ENCODE measurements at regions not wholly inside any gene's neighbourhood (a gene's known extent, or its start where the extent isn't known, plus 50 kb on each side); places are given as distances from the start of the nearest gene placed in this dataset.
"Not testable (repeated sequence)": the region's sequence is repeated elsewhere in the genome, so short reads cannot be mapped to it uniquely, and the experiment has no call there.

GRCh38 chrX:121356139-121356849 is 308.9 kb downstream of the GLUD2 start:
- no peak overlapping the region for H3K4me3 ChIP-seq
- H3K36me3 ChIP-seq (replicated peaks), result no peaks in the 10 kb centered on the region
- H3K4me1 ChIP-seq, result no peaks in the 10 kb centered on the region
- no peak for DNase-seq (ENCODE audit: low spot score in 2 of 2)
- no peaks in the 10 kb centered on the region; the same call in 1 of the 2 replicates for H3K27me3 ChIP-seq (ENCODE audit: low read depth)
- in situ Hi-C loops (cut with MboI; ENCODE audit: low sequenced_read_pairs), result no loop called here
- no peaks in the 10 kb centered on the region for H3K9me3 ChIP-seq

DNA sequence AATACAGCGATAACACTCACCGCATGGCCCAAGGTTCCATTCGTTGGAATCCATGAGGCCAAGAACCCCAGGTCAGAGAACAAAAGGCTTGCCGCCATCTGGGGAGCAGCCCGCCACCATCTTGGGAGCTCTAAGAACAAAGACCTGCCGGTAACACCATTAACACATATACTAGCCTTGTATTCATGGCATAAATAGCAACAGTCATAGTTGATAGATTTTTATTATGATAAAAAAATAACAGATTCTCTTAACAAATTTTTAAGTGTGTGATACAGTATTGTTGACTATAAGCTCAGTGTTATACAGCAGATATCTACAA is 309.4 kb downstream of the GLUD2 start:
- Histone ChIP-seq H3K4me3 (no peak overlapping the region), H3K36me3 (replicated peaks) (no peaks in the 10 kb centered on the region), H3K9me3 (no peaks in the 10 kb centered on the region), H3K4me1 (no peaks in the 10 kb centered on the region), H3K27me3 (ENCODE audit: low read depth) (no peaks in the 10 kb centered on the region; the same call in 1 of the 2 replicates)
- in situ Hi-C loops (cut with MboI; ENCODE audit: low sequenced_read_pairs), result no loop called here
- DNase-seq (ENCODE audit: low spot score in 2 of 2), result no peak

DNA sequence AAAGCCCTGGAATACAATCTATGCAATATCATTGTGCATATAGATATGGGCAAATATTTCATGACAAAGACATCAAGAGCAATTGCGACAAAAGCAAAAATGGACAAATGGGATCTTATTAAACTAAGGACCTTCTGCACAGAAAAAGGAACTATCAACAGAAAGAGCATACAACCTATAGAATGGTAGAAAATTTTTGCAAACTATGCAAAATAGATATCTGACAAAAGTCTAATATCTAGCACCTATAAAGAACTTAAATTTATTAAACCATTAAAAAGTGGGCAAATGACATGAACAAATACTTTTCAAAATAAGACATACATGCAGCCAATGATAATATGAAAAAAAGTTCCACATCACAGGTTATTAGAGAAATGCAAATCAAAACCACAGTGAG is 312.9 kb downstream of the GLUD2 start:
- Histone ChIP-seq H3K27me3 (ENCODE audit: low read depth) (no peaks in the 10 kb centered on the region), H3K9me3 (no peaks in the 10 kb centered on the region), H3K4me3 (no peak overlapping the region), H3K36me3 (replicated peaks) (no peaks in the 10 kb centered on the region), H3K4me1 (peaks cover 2% of the 10 kb centered on the region; the same call in 1 of the 2 replicates)
- in situ Hi-C loops (cut with MboI; ENCODE audit: low sequenced_read_pairs), result no loop called here
- no peak for DNase-seq (ENCODE audit: low spot score in 2 of 2)

DNA sequence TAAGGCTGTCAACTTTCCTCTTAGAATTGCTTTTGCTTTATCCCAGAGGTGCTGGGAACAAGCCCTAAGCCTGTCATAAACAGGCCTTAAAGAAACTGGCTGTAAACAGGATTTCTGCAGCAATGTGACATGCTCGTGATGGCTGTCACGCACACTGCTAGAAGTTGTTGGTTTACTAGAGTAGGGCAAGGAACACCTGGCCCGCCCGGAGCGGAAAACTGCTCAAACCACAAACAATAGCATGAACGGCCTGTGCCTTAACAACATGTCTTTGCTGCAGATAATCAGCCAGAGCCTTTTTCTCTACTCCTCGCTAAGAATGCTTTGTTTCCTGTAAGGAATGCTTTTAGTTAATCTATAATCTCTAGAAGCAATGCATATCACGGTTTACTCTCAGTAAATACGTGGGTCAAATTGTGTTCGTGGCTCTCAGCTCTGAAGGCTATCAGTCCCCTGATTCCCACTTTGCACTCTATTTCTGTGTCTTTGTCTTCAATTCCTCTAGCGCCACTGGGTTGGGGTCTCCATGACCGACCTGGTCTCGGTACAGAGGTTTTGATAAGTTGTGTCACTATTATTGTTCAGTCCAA is 318.3 kb downstream of the GLUD2 start:
- no peak overlapping the region for H3K4me3 ChIP-seq
- peak; percentile 23 to 56 for DNase-seq (ENCODE audit: low spot score in 2 of 2)
- in situ Hi-C loops (cut with MboI; ENCODE audit: low sequenced_read_pairs), result no loop called here

GRCh38 chrX:121374471-121374870 is 327.1 kb downstream of the GLUD2 start:
- peaks cover 6% of the 10 kb centered on the region; the same call in 1 of the 2 replicates for H3K27me3 ChIP-seq (ENCODE audit: low read depth)
- H3K36me3 ChIP-seq (replicated peaks), result no peaks in the 10 kb centered on the region
- no peak for DNase-seq (ENCODE audit: low spot score in 2 of 2)
- H3K4me3 ChIP-seq, result no peak overlapping the region
- H3K9me3 ChIP-seq, result no peaks in the 10 kb centered on the region
- H3K4me1 ChIP-seq, result peaks cover 4% of the 10 kb centered on the region
- in situ Hi-C loops (cut with MboI; ENCODE audit: low sequenced_read_pairs), result no loop called here

More for the DNA sequence above, 318.3 kb downstream of the GLUD2 start:
- Histone ChIP-seq H3K36me3 (replicated peaks) (no peaks in the 10 kb centered on the region), H3K27me3 (ENCODE audit: low read depth) (no peaks in the 10 kb centered on the region), H3K4me1 (peaks cover 3% of the 10 kb centered on the region; the same call in 1 of the 2 replicates), H3K9me3 (no peaks in the 10 kb centered on the region)

GRCh38 chrX:121381915-121382314 is 334.5 kb downstream of the GLUD2 start:
- H3K27me3 ChIP-seq (ENCODE audit: low read depth); H3K4me1 ChIP-seq; H3K4me3 ChIP-seq; H3K36me3 ChIP-seq (replicated peaks); H3K9me3 ChIP-seq; in situ Hi-C loops (cut with MboI; ENCODE audit: low sequenced_read_pairs); DNase-seq (ENCODE audit: low spot score in 2 of 2): not testable (repeated sequence)

- no peak overlapping the region for H3K4me3 ChIP-seq
- in situ Hi-C loops (cut with MboI; ENCODE audit: low sequenced_read_pairs), result no loop called here
- no peaks in the 10 kb centered on the region for H3K4me1 ChIP-seq
- H3K9me3 ChIP-seq, result no peaks in the 10 kb centered on the region
- no peaks in the 10 kb centered on the region for H3K36me3 ChIP-seq (replicated peaks)
- no peak for DNase-seq (ENCODE audit: low spot score in 2 of 2)
- no peaks in the 10 kb centered on the region for H3K27me3 ChIP-seq (ENCODE audit: low read depth)
Observed at GRCh38 chrX:121389976-121390714, 342.7 kb downstream of the GLUD2 start.

DNA sequence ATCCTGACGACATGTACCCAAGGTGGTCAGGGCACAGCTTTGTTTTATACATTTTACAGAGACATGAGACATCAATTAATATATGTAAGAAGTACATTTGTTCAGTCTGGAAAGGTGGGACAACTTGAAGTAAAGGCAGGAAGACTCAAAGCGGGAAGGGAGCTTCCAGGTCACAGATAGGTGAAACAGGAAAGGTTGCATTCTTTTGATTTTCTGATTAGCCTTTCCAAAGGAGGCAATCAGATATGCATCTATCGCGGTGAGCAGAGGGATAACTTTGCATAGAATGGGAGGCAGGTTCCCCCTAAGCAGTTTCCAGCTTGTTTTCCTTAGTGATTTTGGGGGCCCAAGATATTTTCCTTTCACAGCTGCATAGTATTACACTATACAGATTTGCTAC is 358.4 kb downstream of the GLUD2 start:
- in situ Hi-C loops (cut with MboI; ENCODE audit: low sequenced_read_pairs), result no loop called here
- H3K4me3 ChIP-seq, result no peak overlapping the region
- H3K36me3 ChIP-seq (replicated peaks), result no peaks in the 10 kb centered on the region
- H3K9me3 ChIP-seq, result no peaks in the 10 kb centered on the region
- H3K27me3 ChIP-seq (ENCODE audit: low read depth), result peaks cover 2% of the 10 kb centered on the region; the same call in 1 of the 2 replicates
- no peak for DNase-seq (ENCODE audit: low spot score in 2 of 2)
- H3K4me1 ChIP-seq, result peaks cover 4% of the 10 kb centered on the region

DNA sequence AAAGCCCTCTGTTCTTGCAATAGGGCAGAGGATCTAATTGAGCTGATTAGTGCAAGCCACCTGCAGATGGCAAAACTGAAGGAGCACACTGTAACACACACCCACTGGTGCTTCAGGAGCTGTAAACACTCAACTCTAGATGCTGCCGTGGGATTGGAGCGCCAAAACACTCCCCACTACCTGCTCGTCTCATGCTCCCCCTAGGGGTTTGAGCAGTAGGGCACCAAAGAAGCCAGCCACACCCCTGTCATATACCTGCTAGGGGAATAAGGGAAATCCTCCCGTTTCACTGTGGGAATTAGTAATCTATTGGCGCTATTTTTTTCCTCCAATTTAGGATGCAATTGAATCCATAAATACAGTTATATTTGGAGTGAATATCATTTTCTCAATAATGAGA is 360.2 kb downstream of the GLUD2 start:
- peak in 1 of 2 experiments; percentile 29 for DNase-seq (ENCODE audit: low spot score in 2 of 2)
- peaks cover 4% of the 10 kb centered on the region for H3K4me1 ChIP-seq
- H3K9me3 ChIP-seq, result no peaks in the 10 kb centered on the region
- no peaks in the 10 kb centered on the region for H3K36me3 ChIP-seq (replicated peaks)
- peaks cover 2% of the 10 kb centered on the region; the same call in 1 of the 2 replicates for H3K27me3 ChIP-seq (ENCODE audit: low read depth)
- in situ Hi-C loops (cut with MboI; ENCODE audit: low sequenced_read_pairs), result no loop called here
- no peak overlapping the region for H3K4me3 ChIP-seq

DNA sequence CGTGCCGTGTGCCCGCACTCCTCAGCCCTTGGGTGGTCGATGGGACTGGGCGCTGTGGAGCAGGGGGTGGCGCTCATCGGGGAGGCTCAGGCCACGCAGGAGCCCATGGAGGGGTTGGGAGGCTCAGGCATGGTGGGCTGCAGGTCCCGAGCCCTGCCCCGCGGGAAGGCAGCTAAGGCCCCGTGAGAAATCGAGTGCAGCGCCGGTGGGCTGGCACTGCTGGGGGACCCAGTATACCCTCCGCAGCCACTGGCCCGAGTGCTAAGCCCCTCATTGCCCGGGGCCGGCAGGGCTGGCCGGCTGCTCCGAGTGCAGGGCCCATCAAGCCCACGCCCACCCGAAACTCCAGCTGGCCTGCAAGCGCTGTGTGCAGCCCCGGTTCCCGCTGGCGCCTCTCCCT is 384.1 kb downstream of the GLUD2 start:
- DNase-seq (ENCODE audit: low spot score in 2 of 2); H3K9me3 ChIP-seq; H3K36me3 ChIP-seq (replicated peaks); H3K27me3 ChIP-seq (ENCODE audit: low read depth); in situ Hi-C loops (cut with MboI; ENCODE audit: low sequenced_read_pairs); H3K4me1 ChIP-seq; H3K4me3 ChIP-seq: not testable (repeated sequence)

DNA sequence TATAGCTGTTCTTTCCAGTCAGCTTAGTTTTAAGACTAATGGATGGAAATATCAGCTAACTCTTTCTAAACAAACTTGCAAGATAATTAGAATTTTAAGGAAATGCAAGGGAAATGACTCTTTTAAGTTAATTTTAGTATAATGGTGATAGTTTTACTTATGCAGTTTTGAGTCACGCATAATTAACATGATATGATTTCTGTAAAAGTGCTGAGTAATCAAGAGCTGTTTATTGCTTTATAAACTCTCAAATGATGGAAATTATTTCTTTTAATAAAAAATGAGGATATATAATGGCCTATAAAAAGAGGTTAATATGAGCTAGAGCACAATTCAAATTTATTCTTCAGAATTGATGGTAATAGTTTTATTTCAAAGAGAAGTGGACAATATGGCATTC is 385.9 kb downstream of the GLUD2 start:
- H3K27me3 ChIP-seq (ENCODE audit: low read depth), result 0 out of 2 replicates have a peak, but pooled peaks cover 2% of the 10 kb centered on the region
- no peaks in the 10 kb centered on the region for H3K4me1 ChIP-seq
- in situ Hi-C loops (cut with MboI; ENCODE audit: low sequenced_read_pairs), result no loop called here
- no peak for DNase-seq (ENCODE audit: low spot score in 2 of 2)
- H3K4me3 ChIP-seq, result no peak overlapping the region
- no peaks in the 10 kb centered on the region for H3K36me3 ChIP-seq (replicated peaks)
- no peaks in the 10 kb centered on the region for H3K9me3 ChIP-seq

- H3K9me3 ChIP-seq; in situ Hi-C loops (cut with MboI; ENCODE audit: low sequenced_read_pairs); H3K27me3 ChIP-seq (ENCODE audit: low read depth); DNase-seq (ENCODE audit: low spot score in 2 of 2); H3K4me1 ChIP-seq; H3K36me3 ChIP-seq (replicated peaks); H3K4me3 ChIP-seq: not testable (repeated sequence)
Observed at GRCh38 chrX:121437666-121438065, 390.3 kb downstream of the GLUD2 start.

GRCh38 chrX:121455890-121456289 is 408.5 kb downstream of the GLUD2 start:
- no peaks in the 10 kb centered on the region for H3K36me3 ChIP-seq (replicated peaks)
- DNase-seq (ENCODE audit: low spot score in 2 of 2), result no peak
- in situ Hi-C loops (cut with MboI; ENCODE audit: low sequenced_read_pairs), result no loop called here
- no peak overlapping the region for H3K4me3 ChIP-seq
- H3K27me3 ChIP-seq (ENCODE audit: low read depth), result no peaks in the 10 kb centered on the region
- H3K4me1 ChIP-seq, result no peaks in the 10 kb centered on the region
- H3K9me3 ChIP-seq, result no peaks in the 10 kb centered on the region

- no peaks in the 10 kb centered on the region for H3K36me3 ChIP-seq (replicated peaks)
- H3K27me3 ChIP-seq (ENCODE audit: low read depth), result no peaks in the 10 kb centered on the region
- no peaks in the 10 kb centered on the region for H3K4me1 ChIP-seq
- DNase-seq (ENCODE audit: low spot score in 2 of 2), result no peak
- in situ Hi-C loops (cut with MboI; ENCODE audit: low sequenced_read_pairs), result no loop called here
- no peaks in the 10 kb centered on the region for H3K9me3 ChIP-seq
- no peak overlapping the region for H3K4me3 ChIP-seq
Observed at GRCh38 chrX:121456315-121456714, 408.9 kb downstream of the GLUD2 start.

Measured in HAP-1 (cell line).